ENCODE measurements at regions not wholly inside any gene's neighbourhood (a gene's known extent, or its start where the extent isn't known, plus 50 kb on each side); places are given as distances from the start of the nearest gene placed in this dataset.

DNA sequence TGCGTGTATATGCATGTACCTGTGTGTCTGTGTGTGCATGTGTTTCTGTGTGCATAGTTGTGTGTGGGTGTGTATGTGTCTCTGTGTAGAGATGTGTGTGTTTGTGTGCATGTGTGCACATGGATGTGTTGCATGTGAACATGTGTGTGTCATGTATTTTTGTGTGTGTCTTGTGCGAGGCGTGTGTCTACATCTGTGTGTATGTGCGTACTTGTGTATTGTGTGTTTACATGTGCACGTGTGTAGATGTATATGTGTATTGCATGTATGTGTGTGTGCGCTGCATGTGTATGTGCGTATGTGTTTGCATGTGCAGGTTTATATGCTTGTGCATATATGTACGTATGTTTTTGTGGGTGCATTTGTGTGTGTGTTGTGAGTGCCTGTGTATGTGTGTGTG is 735.2 kb downstream of the GALR1 start:
- DNase-seq (ENCODE audit: low read depth in 2 of 2) = no peak

DNA sequence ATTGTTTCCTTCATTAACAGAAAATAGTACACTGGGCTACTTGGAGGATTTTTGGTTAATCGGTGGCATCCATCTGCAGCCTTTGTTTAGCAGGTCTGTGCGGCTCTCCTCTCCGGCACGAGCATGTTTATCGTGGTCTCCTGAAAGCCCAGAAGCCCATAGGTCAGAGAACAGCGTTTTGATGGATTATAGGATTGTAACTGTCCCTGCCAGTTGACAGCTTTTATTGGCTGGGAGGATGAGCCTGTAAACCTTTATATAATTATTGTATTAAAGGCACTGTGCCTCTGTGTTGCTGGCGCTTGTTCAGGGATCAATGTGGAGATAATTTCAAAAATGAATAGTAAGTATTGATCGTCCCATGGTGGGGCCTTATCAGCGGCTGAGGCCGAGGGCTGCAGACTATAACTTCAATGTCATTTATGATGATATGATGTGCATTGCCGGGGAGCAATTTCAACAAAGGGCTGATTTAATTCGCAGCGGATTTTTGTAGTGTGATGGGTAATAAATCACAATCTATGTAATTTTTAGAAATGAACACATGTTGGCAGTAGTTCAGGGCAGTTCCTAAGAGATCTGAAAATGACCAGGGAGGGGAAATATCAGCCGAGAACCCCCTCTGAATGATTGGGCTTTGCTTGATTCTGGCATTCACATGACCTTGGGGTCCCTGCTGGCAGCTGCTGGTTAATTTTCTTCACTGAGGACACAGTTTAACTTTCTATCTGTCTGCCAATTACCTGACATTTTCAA is 736.1 kb downstream of the GALR1 start:
- DNase-seq (ENCODE audit: low read depth in 2 of 2) = no peak

DNA sequence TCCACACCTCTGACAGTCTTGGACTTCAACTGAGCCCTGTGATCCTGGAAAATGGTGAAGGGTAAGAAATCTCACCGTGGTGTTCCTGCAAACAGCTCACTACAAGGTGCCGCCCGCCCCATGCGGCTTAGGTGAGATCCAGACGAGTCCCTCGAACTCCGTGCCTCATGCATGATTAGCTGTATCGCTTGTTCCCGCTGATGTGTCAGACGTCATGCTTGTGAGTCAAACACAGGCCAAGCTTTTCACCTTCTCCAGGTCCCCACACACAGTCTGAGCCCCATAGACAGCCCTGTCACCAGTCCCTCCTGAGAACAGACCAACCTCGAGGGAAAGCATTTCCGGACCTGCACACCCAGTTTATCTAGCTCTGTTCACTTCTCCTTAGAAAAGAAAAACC is 740.5 kb downstream of the GALR1 start:
- no peak for DNase-seq (ENCODE audit: low read depth in 2 of 2)

GRCh38 chr18:77990901-77991300 is 741.3 kb downstream of the GALR1 start:
- no peak for DNase-seq (ENCODE audit: low read depth in 2 of 2)

GRCh38 chr18:77992057-77992456 is 742.4 kb downstream of the GALR1 start:
- DNase-seq (ENCODE audit: low read depth in 2 of 2) = no peak

DNA sequence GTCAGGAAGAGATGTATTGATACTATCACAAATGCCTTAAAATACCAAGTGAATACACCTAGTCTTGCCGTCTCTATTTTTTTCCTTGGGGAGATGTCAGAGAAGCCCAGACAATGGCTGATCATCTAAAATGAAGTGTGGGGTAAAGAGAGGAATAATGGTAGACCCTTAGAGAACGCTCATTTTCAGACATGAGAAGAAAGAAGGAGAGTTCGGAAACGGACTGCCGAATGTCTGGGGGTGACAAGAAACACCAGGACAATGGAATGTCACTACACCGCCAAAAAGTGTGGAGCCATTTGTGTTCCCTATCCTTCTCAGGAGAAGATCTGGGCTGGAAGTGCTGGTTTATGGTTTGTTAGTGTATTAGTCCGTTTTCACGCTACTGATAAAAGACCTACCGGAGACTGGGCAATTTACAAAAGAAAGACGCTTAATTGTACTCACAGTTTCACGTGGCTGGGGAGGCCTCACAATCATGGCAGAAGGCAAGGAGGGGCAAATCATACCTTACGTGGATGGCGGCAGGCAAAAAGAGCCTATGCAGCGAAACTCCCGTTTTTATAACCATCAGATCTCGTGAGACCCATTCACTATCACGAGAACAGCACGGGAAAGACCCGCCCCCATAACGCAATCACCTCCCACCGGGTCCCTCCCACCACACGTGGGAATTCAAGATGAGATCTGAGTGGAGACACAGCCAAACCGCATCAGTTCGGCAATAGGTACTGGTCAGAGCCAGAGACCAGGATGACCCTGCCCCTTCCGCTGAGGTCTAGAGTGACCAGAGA is 743.7 kb downstream of the GALR1 start:
- no peak for DNase-seq (ENCODE audit: low read depth in 2 of 2)

- no peak for DNase-seq (ENCODE audit: low read depth in 2 of 2)
Observed at GRCh38 chr18:77995593-77995992, 745.9 kb downstream of the GALR1 start.

DNA sequence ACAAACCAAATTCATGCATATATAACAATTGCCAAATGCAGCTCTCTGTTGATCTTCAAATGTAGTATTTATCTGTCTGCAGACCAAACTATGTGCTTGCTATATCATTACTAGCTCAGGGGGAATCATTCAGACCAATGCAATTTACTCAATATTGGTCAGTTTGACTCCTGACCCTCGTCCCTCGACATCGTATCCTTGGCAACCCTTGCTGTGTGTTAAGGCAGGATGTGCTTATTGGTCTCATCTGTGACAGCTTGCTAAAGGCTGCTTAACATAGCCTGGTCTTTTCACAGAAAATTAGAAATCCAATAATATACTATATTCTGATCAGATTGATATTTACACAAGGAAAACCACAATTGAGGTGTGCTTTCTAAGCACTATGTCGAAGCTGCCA is 747.1 kb downstream of the GALR1 start:
- no peak for DNase-seq (ENCODE audit: low read depth in 2 of 2)

DNA sequence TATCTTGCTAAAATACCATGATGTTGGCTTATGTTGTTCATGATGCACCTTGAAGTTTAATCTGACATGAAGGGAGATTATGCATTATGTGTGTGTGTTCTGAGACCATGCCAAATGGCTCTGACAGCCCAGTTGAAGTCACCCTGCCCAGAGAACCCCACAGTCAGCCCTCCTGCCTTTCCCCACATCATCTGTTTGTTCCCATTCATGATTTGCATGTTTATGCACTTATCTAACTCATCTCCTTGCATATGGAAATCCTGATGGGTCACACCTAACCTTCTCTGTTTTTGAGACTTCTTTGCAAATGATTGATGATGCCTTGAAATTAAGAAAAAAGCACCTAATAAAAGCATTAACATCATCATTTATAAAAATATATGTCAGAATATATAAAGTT is 752.2 kb downstream of the GALR1 start:
- no peak for DNase-seq (ENCODE audit: low read depth in 2 of 2)

DNA sequence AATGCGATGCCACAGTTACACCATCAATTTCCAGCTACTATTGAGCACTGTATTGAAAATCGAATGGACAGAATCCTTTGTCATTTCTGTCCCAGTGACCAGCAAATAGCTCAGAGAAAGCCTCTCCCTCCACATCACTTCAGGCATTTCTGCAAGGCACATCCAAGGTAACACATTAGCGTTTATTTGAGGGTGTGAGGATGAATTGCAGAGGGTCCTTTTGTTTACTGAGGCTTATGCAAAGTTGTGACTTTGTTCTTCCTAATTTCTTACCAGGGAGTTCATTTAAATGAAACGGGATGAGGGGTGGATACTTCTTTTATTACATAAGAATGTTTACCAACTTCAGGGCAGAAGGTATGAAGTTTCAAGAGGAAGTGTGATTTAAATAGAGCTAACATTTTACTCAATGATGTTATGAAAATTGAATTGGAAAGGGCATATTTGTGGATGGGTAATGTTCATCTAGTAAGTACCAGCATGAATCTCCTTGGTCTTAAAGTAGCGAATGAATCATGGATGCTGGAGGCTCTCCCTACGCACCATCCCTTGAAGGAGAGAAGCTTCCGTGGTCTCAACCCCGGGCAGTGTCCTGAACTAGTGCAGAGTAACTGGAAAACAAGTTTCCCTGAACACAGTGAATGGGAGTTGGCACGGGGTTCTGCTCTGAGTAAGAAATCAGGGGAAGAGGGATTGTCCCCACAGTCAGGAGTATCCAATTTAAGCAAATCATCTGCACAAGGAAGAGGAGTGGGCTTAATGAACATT is 756.5 kb downstream of the GALR1 start:
- DNase-seq (ENCODE audit: low read depth in 2 of 2) = no peak

DNA sequence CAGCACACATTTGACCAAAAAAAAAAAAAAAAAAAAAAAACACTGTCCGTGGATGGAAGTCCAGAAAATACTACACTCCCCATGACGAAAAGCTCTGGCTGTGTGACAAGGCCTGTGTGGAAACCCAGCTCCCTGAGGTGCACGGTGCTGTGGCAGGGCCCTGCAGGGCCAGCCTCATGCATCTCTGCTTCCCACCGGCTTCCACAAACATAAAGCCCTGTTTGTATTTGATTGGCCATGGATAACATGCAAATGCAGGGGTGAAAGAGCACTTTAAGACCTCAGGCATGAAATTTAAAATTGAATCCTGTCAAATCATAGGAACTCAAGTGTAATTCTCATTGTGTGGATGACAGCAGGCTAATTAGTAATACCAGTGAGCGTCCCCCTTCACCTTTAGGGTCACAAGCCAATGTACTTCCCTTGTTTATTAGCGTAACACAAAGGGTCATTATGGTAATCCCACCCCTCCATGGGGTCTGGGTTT is 757.2 kb downstream of the GALR1 start:
- DNase-seq (ENCODE audit: low read depth in 2 of 2) = no peak

DNA sequence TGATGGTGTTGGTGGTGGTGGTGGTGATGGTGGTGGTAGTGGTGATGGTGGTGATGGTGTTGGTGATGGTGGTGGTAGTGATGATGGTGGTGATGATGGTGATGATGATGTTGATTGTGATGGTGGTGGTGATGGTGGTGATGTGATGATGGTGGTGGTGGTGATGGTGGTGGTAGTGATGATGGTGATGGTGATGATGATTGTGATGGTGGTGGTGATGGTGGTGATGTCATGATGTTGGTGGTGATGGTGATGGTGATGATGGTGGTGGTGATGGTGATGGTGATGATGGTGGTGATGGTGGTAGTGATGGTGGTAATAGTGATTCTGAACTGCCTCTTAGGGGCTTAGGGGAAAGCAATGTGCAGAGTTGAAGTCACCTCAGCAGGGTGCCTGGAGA is 760.7 kb downstream of the GALR1 start:
- DNase-seq (ENCODE audit: low read depth in 2 of 2) = no peak

- DNase-seq (ENCODE audit: low read depth in 2 of 2) = no peak
Observed at GRCh38 chr18:78017869-78018268, 768.2 kb downstream of the GALR1 start.

GRCh38 chr18:78021196-78021595 is 771.5 kb downstream of the GALR1 start:
- no peak for DNase-seq (ENCODE audit: low read depth in 2 of 2)

GRCh38 chr18:78031589-78031988 is 781.9 kb downstream of the GALR1 start:
- DNase-seq (ENCODE audit: low read depth in 2 of 2) = no peak

- no peak for DNase-seq (ENCODE audit: low read depth in 2 of 2)
Observed at GRCh38 chr18:78031991-78032390, 782.3 kb downstream of the GALR1 start.

- no peak for DNase-seq (ENCODE audit: low read depth in 2 of 2)
Observed at GRCh38 chr18:78032574-78032973, 782.9 kb downstream of the GALR1 start.

DNA sequence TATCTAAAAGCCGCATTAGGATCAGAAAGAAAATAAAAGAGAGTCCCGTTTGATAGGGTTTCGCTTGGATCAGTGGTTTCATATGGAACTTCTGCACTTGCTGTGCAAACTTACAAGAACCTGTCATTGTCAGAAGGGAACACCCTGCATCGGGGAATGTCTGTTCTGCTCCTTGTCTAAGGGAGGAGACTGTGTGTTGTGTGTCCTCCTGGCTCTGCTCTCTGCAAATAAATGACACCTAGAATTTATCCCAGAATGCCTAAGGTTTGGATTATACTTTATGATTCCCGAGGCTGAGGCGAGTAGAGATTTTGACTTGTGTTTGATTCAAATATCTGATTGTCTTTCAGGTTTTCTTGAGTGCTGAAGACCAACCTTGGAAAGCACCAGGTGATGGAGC is 785.1 kb downstream of the GALR1 start:
- no peak for DNase-seq (ENCODE audit: low read depth in 2 of 2)

GRCh38 chr18:78041218-78041617 is 791.6 kb downstream of the GALR1 start:
- DNase-seq (ENCODE audit: low read depth in 2 of 2) = no peak

- no peak for DNase-seq (ENCODE audit: low read depth in 2 of 2)
Observed at GRCh38 chr18:78046631-78047030, 797.0 kb downstream of the GALR1 start.

- no peak for DNase-seq (ENCODE audit: low read depth in 2 of 2)
Observed at GRCh38 chr18:78049281-78049680, 799.6 kb downstream of the GALR1 start.

DNA sequence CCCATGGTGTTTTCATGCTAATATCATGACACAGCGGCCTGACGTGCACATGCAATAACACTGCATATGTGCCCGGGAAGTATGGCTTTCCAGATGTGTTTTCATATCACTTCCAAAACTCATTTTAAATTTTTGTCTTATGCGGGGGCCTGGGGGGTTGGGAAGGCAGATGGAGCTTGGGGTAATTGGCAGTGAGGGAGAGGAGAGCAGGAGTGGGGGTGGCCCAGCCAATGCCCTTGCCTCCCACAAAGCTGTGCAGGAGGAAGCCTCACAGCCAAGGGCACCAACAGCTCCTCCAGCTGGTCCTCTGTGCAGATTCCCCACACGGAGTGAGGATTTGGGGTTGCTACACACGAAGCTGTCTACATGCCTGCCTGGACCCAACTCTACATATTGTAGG is 805.2 kb downstream of the GALR1 start:
- DNase-seq (ENCODE audit: low read depth in 2 of 2) = no peak
